Tibial nerve (tissue), 4 donors: ENCODE measurements at regions not wholly inside any gene's neighbourhood (a gene's known extent, or its start where the extent isn't known, plus 50 kb on each side); places are given as distances from the start of the nearest gene placed in this dataset.

ENCODE experiments used
- DNase-seq, 2 donors: peaks; one replicate each; pipeline ENCODE4 v3.0.0-alpha.2; 2019; ENCODE audit warnings: low spot score in 2 of 2
- H3K27ac ChIP-seq, 4 donors: fragments of 200-600 bp; sonication (generic) in 3 of 4; one replicate each; pipeline ENCODE4 v1.5.1; 2017 to 2019; ENCODE audit warnings: mild to moderate bottlenecking in 1 of 4
- H3K27me3 ChIP-seq, 2 donors: fragments of 200-600 bp; sonication (generic) in 1 of 2; one replicate each; pipeline versions ENCODE4 v1.5.1 to v1.6.0; 2017 to 2019
- H3K36me3 ChIP-seq, 3 donors: fragments of 200-600 bp; sonication (generic); one replicate each; pipeline ENCODE4 v1.5.1; 2018 to 2019
- H3K4me1 ChIP-seq, 4 donors: fragments of 200-600 bp; sonication (generic) in 3 of 4; one replicate each; pipeline ENCODE4 v1.5.1; 2017 to 2019
- H3K4me3 ChIP-seq, 4 donors: fragments of 200-600 bp; sonication (generic) in 3 of 4; one replicate each; pipeline ENCODE4 v1.5.1; 2017 to 2019; ENCODE audit warnings: mild to moderate bottlenecking in 1 of 4, moderate library complexity in 1 of 4
- H3K9me3 ChIP-seq, 4 donors: fragments of 200-600 bp; sonication (generic) in 3 of 4; one replicate each; pipeline ENCODE4 v1.5.1; 2017 to 2019
- EP300 ChIP-seq, 2 donors: sonication (generic); formaldehyde crosslinking; IDR thresholded peaks; one replicate each; pipeline ENCODE4 v1.6.1; 2017; ENCODE audit warnings: antibody characterized with exemption in 2 of 2, mild to moderate bottlenecking in 1 of 2
- POLR2A ChIP-seq, 2 donors: fragments of 450-650 bp; IDR thresholded peaks; one replicate each; pipeline ENCODE4 v1.6.1; 2017; ENCODE audit warnings: antibody characterized with exemption in 2 of 2, mild to moderate bottlenecking in 2 of 2, moderate library complexity in 2 of 2
- WGBS, 2 donors: methylation state at CpG; one replicate each; pipeline ENCODE4 v1.1.5; 2018; 5-methylcytosine and 5-hydroxymethylcytosine counted together
- TF ChIP-seq, protein P1 (sequence below), 5 experiments: fragments of 200-600 bp in 3 of 5; fragments of 450-650 bp in 2 of 5; sonication (generic) in 3 of 5; IDR thresholded peaks; one replicate each; pipeline ENCODE4 v1.5.1; 2016 to 2019; ENCODE audit warnings: antibody characterized with exemption in 5 of 5, mild to moderate bottlenecking in 3 of 5, moderate library complexity in 2 of 5

DNA sequence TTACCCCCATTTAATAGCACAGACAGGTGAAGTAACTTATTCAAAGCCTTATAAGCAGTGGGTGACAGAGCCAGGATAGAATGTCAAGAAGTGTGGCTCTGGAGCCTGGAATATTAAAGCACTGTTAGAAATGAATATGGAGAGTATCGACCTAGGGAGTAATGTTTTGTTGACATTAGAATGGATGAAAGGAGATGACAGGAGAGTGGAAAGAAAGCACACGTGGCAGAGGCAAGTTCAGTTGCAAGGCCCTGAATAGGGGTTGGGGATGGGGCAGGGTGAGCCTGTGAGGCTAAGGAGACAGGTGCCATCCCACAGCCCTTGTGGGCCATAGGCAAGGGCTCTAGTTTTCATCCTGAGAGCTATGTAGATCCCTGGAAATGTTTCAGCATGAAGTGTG is 125.5 kb upstream of the PLXNA2 start:
- no peaks in the 10 kb centered on the region for H3K27me3 ChIP-seq
- H3K4me3 ChIP-seq, result no peak overlapping the region
- H3K9me3 ChIP-seq, result no peaks in the 10 kb centered on the region
- DNase-seq, result no peak
- TF ChIP-seq POLR2A (IDR thresholded peaks at IDR 0.05) (no peak), EP300 (IDR thresholded peaks at IDR 0.05) (no peak)
- TF ChIP-seq, protein P1, sequence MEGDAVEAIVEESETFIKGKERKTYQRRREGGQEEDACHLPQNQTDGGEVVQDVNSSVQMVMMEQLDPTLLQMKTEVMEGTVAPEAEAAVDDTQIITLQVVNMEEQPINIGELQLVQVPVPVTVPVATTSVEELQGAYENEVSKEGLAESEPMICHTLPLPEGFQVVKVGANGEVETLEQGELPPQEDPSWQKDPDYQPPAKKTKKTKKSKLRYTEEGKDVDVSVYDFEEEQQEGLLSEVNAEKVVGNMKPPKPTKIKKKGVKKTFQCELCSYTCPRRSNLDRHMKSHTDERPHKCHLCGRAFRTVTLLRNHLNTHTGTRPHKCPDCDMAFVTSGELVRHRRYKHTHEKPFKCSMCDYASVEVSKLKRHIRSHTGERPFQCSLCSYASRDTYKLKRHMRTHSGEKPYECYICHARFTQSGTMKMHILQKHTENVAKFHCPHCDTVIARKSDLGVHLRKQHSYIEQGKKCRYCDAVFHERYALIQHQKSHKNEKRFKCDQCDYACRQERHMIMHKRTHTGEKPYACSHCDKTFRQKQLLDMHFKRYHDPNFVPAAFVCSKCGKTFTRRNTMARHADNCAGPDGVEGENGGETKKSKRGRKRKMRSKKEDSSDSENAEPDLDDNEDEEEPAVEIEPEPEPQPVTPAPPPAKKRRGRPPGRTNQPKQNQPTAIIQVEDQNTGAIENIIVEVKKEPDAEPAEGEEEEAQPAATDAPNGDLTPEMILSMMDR (IDR thresholded peaks at IDR 0.05), result no peak
- H3K36me3 ChIP-seq, result no peaks in the 10 kb centered on the region
- no peak overlapping the region for H3K27ac ChIP-seq
- H3K4me1 ChIP-seq, result no peaks in the 10 kb centered on the region
- 44 to 51% methylated on average over 2 of the region's 2 CpGs for WGBS, 2 donors

DNA sequence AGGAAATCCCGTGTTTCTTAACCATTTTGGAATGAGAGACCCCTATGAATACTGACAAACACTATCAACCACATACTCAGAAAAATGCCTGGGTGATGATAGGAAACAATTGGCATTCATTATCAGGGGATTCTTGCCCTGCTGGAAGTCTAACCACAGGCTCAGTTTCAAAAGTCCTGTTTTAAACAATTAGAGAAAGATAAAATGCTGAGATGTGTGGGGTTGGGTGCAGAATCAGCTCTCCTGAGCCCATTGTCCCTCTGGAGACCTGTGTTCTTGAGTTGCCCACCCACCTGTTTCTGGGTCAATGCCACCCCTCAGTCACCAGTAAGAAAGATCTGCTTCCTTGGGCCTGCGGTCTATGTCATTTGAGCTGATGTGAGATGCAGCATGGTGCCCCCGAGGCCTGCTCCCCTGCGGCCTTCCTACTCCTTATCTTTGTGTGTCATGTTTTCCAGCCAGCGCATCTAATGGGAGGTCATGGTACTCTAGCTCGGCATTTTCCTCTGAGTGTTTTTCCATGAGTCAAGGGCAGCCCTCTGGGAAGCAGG is 130.3 kb upstream of the PLXNA2 start:
- H3K36me3 ChIP-seq, result no peaks in the 10 kb centered on the region
- no peak overlapping the region for H3K4me3 ChIP-seq
- H3K27ac ChIP-seq, result no peak overlapping the region
- WGBS, 2 donors, result 62 to 75% methylated on average over 6 of the region's 6 CpGs
- no peak for TF ChIP-seq EP300 (IDR thresholded peaks at IDR 0.05)
- TF ChIP-seq, protein P1 (IDR thresholded peaks at IDR 0.05), result no peak
- no peak for TF ChIP-seq POLR2A (IDR thresholded peaks at IDR 0.05)
- no peaks in the 10 kb centered on the region for H3K27me3 ChIP-seq
- no peak for DNase-seq
- no peaks in the 10 kb centered on the region for H3K9me3 ChIP-seq
- no peaks in the 10 kb centered on the region for H3K4me1 ChIP-seq

DNA sequence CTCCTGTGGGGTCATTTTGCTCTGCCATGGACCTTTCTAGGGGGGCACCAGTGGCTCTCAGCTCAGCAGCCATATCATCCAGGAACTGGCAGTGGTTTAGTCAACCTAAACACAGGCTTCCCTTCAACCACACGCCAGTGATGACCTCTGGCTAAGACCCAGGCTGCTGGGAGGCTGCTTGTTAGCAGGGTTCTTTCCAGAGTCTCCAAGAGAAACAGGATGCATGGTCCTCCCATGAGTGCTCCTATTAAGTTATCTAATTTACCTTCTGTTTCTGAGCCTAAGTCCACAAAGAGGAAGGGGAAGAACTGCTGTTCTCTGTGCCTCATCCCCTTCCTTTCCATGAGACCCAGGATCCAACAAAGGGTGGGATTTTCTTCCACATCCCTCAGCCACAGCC is 137.3 kb upstream of the PLXNA2 start:
- H3K4me1 ChIP-seq, result no peaks in the 10 kb centered on the region
- no peak overlapping the region for H3K4me3 ChIP-seq
- TF ChIP-seq, protein P1 (IDR thresholded peaks at IDR 0.05), result no peak
- TF ChIP-seq POLR2A (IDR thresholded peaks at IDR 0.05) (no peak), EP300 (IDR thresholded peaks at IDR 0.05) (no peak)
- H3K36me3 ChIP-seq, result no peaks in the 10 kb centered on the region
- DNase-seq, result no peak
- no peaks in the 10 kb centered on the region for H3K27me3 ChIP-seq
- WGBS, 2 donors, result 30 to 31% methylated on average over 1 of the region's 1 CpG
- peaks cover 0 to 5% (median 0%) of the 10 kb centered on the region in 4 donors for H3K9me3 ChIP-seq
- H3K27ac ChIP-seq, result no peak overlapping the region

DNA sequence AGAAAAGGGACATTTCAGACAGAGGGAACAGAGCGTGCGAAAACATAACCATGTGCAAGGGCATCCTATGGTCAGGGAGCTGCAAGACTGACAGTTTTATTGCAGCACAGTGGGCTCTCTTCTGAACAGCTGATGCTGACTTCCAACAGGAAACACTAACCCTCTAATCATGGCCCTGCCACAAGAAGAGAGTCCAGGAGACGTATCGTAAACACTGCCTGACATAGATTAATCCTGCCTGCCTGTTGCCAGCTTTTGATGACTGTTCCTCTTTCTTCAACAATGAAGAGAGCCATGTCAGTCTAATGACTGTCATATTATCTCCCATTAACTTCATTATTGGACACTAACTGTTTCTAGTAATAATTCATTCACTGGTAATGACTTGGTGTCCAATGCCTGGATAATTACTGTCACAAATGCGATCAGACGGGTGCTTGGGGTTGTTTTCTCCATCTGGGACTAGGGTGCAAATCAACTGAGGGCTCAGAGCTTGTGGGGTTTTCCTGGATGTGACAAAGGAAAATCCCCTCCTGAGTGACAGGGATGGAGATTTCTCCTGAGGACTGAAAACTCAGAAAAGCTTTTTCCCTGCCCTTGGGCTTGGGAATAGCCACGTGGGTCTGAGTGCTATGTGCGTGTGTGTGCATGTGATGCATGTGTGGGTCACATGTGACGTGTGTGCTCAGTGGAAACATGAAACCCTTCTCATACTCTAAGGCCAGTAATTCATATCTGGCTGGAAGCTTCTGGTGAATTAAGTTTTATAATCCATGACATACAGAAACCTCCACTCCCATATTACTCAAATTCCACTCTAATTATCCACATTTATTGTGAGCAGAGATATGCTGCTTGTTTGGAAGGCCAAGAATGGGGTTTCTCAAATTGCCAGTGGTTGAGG is 144.0 kb upstream of the PLXNA2 start:
- no peaks in the 10 kb centered on the region for H3K36me3 ChIP-seq
- DNase-seq, result no peak
- no peaks in the 10 kb centered on the region for H3K27me3 ChIP-seq
- WGBS, 2 donors, result 49 to 52% methylated on average over 9 of the region's 9 CpGs
- no peaks in the 10 kb centered on the region for H3K4me1 ChIP-seq
- no peak overlapping the region for H3K4me3 ChIP-seq
- peaks cover 0 to 5% (median 0%) of the 10 kb centered on the region in 4 donors for H3K9me3 ChIP-seq
- TF ChIP-seq, protein P1 (IDR thresholded peaks at IDR 0.05), result no peak
- TF ChIP-seq EP300 (IDR thresholded peaks at IDR 0.05), result no peak
- TF ChIP-seq POLR2A (IDR thresholded peaks at IDR 0.05), result no peak
- H3K27ac ChIP-seq, result no peak overlapping the region

DNA sequence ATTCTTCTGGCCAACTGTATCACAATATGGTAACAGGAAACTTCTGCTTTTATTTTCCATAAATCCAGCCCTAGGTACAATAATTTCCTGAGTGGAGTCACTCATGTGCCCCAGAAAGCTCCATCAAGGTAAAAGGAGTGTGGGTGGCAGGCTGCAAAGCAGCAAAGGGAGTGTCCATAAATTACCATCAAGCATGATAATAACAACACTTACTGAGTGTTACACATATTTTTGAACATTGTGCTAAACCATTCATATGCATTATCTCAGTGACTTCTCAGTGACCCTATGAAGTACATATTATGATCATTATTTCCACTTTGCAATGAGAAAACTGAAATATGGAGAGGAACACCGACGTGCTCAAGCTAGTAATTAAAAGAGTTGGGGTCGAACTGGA is 149.2 kb upstream of the PLXNA2 start:
- H3K9me3 ChIP-seq, result no peaks in the 10 kb centered on the region
- DNase-seq, result no peak
- WGBS, 2 donors, result 80 to 83% methylated on average over 3 of the region's 3 CpGs
- no peaks in the 10 kb centered on the region for H3K27me3 ChIP-seq
- TF ChIP-seq EP300 (IDR thresholded peaks at IDR 0.05) (no peak), POLR2A (IDR thresholded peaks at IDR 0.05) (no peak)
- TF ChIP-seq, protein P1 (IDR thresholded peaks at IDR 0.05), result no peak
- H3K27ac ChIP-seq, result no peak overlapping the region
- no peak overlapping the region for H3K4me3 ChIP-seq
- H3K4me1 ChIP-seq, result no peaks in the 10 kb centered on the region
- no peaks in the 10 kb centered on the region for H3K36me3 ChIP-seq
